Thyroid gland (tissue), 4 donors: ENCODE measurements at regions not wholly inside any gene's neighbourhood (a gene's known extent, or its start where the extent isn't known, plus 50 kb on each side); places are given as distances from the start of the nearest gene placed in this dataset.

Source experiments
- POLR2A ChIP-seq, 2 donors: fragments of 450-650 bp; IDR thresholded peaks; one replicate each; pipeline ENCODE4 v1.6.1; 2017; ENCODE audit warnings: antibody characterized with exemption in 2 of 2, mild to moderate bottlenecking in 2 of 2, moderate library complexity in 1 of 2
- TF ChIP-seq, protein P1 (sequence below), 6 experiments: fragments of 200-600 bp in 3 of 6; fragments of 450-650 bp in 3 of 6; sonication (generic) in 3 of 6; IDR thresholded peaks; one replicate each; pipeline ENCODE4 v1.5.1; 2016 to 2019; ENCODE audit warnings: antibody characterized with exemption in 6 of 6, mild to moderate bottlenecking in 2 of 6, inconsistent platforms in 1 of 6, moderate library complexity in 1 of 6

DNA sequence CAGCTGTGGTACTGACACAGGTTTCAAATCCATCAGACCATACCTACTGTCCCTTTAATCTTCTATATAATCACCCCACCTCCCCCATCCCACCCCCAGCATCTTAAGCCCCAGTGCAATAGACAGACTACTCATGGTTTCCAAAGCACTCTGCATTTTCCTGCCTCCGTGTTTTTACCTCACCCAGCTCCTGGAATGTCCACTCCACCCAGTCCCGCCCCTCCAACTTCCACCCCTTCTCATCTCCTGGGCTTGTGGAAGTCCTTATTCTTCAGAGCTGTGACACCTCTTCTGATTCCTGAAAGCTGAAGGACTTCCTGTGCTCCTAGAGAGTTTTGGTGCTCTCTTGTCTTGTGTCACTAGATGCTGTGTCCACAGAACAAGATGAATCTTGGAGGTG, 94.3 kb downstream of the EFNB1 start:
- no peak for TF ChIP-seq POLR2A (IDR thresholded peaks at IDR 0.05)
- TF ChIP-seq, protein P1, sequence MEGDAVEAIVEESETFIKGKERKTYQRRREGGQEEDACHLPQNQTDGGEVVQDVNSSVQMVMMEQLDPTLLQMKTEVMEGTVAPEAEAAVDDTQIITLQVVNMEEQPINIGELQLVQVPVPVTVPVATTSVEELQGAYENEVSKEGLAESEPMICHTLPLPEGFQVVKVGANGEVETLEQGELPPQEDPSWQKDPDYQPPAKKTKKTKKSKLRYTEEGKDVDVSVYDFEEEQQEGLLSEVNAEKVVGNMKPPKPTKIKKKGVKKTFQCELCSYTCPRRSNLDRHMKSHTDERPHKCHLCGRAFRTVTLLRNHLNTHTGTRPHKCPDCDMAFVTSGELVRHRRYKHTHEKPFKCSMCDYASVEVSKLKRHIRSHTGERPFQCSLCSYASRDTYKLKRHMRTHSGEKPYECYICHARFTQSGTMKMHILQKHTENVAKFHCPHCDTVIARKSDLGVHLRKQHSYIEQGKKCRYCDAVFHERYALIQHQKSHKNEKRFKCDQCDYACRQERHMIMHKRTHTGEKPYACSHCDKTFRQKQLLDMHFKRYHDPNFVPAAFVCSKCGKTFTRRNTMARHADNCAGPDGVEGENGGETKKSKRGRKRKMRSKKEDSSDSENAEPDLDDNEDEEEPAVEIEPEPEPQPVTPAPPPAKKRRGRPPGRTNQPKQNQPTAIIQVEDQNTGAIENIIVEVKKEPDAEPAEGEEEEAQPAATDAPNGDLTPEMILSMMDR (IDR thresholded peaks at IDR 0.05): no peak
